Gastroesophageal sphincter (tissue), 4 donors: ENCODE measurements at regions not wholly inside any gene's neighbourhood (a gene's known extent, or its start where the extent isn't known, plus 50 kb on each side); places are given as distances from the start of the nearest gene placed in this dataset.

Experiments used
- ATAC-seq: fragments of 150-250 bp; one replicate; pipeline ENCODE4 v1.9.1; 2016; ENCODE audit warnings: mild to moderate bottlenecking, moderate library complexity
- H3K27ac ChIP-seq, 4 donors: fragments of 200-600 bp; sonication (generic) in 3 of 4; 1 replicate in 3 of 4; 2 replicates in 1 of 4; pipeline ENCODE4 v1.5.1; 2016 to 2019
- H3K27me3 ChIP-seq: fragments of 200-600 bp; sonication (generic); one replicate; pipeline ENCODE4 v1.5.1; 2019
- H3K36me3 ChIP-seq, 2 donors: fragments of 200-600 bp; sonication (generic); one replicate each; pipeline ENCODE4 v1.5.1; 2019; ENCODE audit warnings: control low read depth in 1 of 2
- H3K4me1 ChIP-seq, 3 donors: fragments of 200-600 bp; sonication (generic); 1 replicate in 2 of 3; 2 replicates in 1 of 3; pipeline ENCODE4 v1.5.1; 2016 to 2019; ENCODE audit warnings: control low read depth in 2 of 3
- H3K4me3 ChIP-seq, 2 donors: fragments of 200-600 bp; sonication (generic); one replicate each; pipeline ENCODE4 v1.5.1; 2019; ENCODE audit warnings: mild to moderate bottlenecking in 1 of 2, moderate library complexity in 1 of 2
- H3K9me3 ChIP-seq, 3 donors: fragments of 200-600 bp; sonication (generic); one replicate each; pipeline ENCODE4 v1.5.1; 2017 to 2019; ENCODE audit warnings: control low read depth in 2 of 3
- EP300 ChIP-seq: sonication (generic); formaldehyde crosslinking; IDR thresholded peaks from one replicate; pipeline ENCODE4 v1.6.1; 2017; ENCODE audit warnings: antibody characterized with exemption, mild to moderate bottlenecking
- POLR2A ChIP-seq, 2 donors: fragments of 450-650 bp; IDR thresholded peaks; one replicate each; pipeline ENCODE4 v1.6.1; 2017; ENCODE audit warnings: antibody characterized with exemption in 2 of 2, mild to moderate bottlenecking in 2 of 2, moderate library complexity in 1 of 2
- POLR2AphosphoS5 ChIP-seq: sonication (generic); formaldehyde crosslinking; IDR thresholded peaks from one replicate; pipeline ENCODE4 v1.6.1; 2017; ENCODE audit warnings: antibody characterized with exemption
- WGBS, 2 donors: methylation state at CpG; one replicate each; pipeline ENCODE4 v1.1.5; 2018; ENCODE audit warnings: low coverage in 1 of 2; 5-methylcytosine and 5-hydroxymethylcytosine counted together
- TF ChIP-seq, protein P1 (sequence below), 4 experiments: fragments of 200-600 bp in 2 of 4; fragments of 450-650 bp in 2 of 4; sonication (generic) in 1 of 4; IDR thresholded peaks; one replicate each; pipeline ENCODE4 v1.5.1; 2017 to 2019; ENCODE audit warnings: antibody characterized with exemption in 4 of 4, mild to moderate bottlenecking in 2 of 4, moderate library complexity in 2 of 4

- 47 to 50% methylated on average over 5 to 6 of the region's 6 CpGs for WGBS, 2 donors
- H3K27ac ChIP-seq, result peak overlapping the region in 3 of 4 donors; percentile 18 to 51 (median 23)
These were observed 60.8 kb upstream of the PDE3B start for GRCh38 chr11:14582793-14583192.

DNA sequence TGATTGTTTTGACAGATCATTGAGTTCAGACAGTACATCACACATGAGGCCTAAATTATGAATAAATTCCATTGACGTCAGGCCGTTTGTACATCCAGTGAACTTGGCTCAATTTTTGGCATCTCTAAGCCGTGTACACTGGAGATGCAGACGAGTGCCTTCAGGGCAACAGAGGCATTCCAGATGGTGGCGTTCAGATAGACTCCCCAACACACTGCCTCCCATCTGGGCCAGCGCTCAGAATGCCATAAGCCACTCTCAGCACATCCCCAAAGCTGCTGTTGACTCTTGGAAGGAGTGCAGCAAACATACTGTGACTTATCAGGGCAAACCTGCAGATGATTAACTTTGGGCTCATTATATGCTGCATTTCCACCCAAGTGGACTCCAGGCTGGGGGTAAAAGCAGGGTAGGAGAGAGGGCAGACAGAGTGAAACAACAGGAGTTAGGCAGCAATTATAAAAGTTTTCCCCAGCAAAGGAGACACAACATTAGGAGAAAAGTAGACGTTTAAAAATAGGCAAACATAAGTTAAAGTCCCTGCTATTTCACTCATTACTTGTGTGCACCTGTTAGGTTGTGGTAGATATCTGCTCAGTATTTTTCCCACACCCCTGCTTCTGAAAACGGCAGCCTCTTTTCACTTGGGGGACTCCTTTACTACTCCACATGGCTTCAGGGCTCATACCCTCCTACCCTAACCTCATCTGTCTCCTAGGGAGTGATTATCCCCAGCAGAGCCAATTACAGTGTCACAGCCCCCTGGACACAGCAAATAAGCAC is 60.2 kb upstream of the PDE3B start:
- Histone ChIP-seq H3K9me3 (no peaks in the 10 kb centered on the region), H3K27ac (peak overlapping the region in 3 of 4 donors; percentile 23 to 53 (median 51)), H3K27me3 (no peaks in the 10 kb centered on the region), H3K36me3 (no peaks in the 10 kb centered on the region), H3K4me3 (no peak overlapping the region), H3K4me1 (peaks cover 0 to 4% (median 0%) of the 10 kb centered on the region in 3 donors)
- peak; percentile 37 for ATAC-seq
- no peak for TF ChIP-seq EP300
- TF ChIP-seq POLR2A (IDR thresholded peaks at IDR 0.05), result no peak
- TF ChIP-seq, protein P1, sequence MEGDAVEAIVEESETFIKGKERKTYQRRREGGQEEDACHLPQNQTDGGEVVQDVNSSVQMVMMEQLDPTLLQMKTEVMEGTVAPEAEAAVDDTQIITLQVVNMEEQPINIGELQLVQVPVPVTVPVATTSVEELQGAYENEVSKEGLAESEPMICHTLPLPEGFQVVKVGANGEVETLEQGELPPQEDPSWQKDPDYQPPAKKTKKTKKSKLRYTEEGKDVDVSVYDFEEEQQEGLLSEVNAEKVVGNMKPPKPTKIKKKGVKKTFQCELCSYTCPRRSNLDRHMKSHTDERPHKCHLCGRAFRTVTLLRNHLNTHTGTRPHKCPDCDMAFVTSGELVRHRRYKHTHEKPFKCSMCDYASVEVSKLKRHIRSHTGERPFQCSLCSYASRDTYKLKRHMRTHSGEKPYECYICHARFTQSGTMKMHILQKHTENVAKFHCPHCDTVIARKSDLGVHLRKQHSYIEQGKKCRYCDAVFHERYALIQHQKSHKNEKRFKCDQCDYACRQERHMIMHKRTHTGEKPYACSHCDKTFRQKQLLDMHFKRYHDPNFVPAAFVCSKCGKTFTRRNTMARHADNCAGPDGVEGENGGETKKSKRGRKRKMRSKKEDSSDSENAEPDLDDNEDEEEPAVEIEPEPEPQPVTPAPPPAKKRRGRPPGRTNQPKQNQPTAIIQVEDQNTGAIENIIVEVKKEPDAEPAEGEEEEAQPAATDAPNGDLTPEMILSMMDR (IDR thresholded peaks at IDR 0.05), result no peak
- no peak for TF ChIP-seq POLR2AphosphoS5
- 42 to 54% methylated on average over 5 to 8 of the region's 8 CpGs for WGBS, 2 donors

More at GRCh38 chr11:14582793-14583192, 60.8 kb upstream of the PDE3B start:
- H3K4me3 ChIP-seq, result no peak overlapping the region
- no peaks in the 10 kb centered on the region for H3K9me3 ChIP-seq
- TF ChIP-seq POLR2AphosphoS5 (no peak), POLR2A (IDR thresholded peaks at IDR 0.05) (no peak), EP300 (no peak)
- TF ChIP-seq, protein P1 (IDR thresholded peaks at IDR 0.05), result no peak
- H3K4me1 ChIP-seq, result peaks cover 0 to 7% (median 0%) of the 10 kb centered on the region in 3 donors
- no peak for ATAC-seq
- no peaks in the 10 kb centered on the region for H3K27me3 ChIP-seq
- H3K36me3 ChIP-seq, result no peaks in the 10 kb centered on the region

GRCh38 chr11:14584035-14584363 is 59.6 kb upstream of the PDE3B start:
- H3K4me3 ChIP-seq, result no peak overlapping the region
- no peaks in the 10 kb centered on the region for H3K4me1 ChIP-seq
- 88 to 100% methylated on average over 3 of the region's 3 CpGs for WGBS, 2 donors
- H3K27ac ChIP-seq, result peak overlapping the region in 2 of 4 donors; percentile 51 to 53
- no peak for ATAC-seq
- TF ChIP-seq POLR2AphosphoS5, result no peak
- TF ChIP-seq, protein P1 (IDR thresholded peaks at IDR 0.05), result no peak
- no peaks in the 10 kb centered on the region for H3K36me3 ChIP-seq
- H3K9me3 ChIP-seq, result no peaks in the 10 kb centered on the region
- no peaks in the 10 kb centered on the region for H3K27me3 ChIP-seq

- no peaks in the 10 kb centered on the region for H3K27me3 ChIP-seq
- peak overlapping the region in 1 of 4 donors; percentile 51 for H3K27ac ChIP-seq
- WGBS, 2 donors, result 72 to 90% methylated on average over 1 to 2 of the region's 2 CpGs
- no peaks in the 10 kb centered on the region for H3K36me3 ChIP-seq
- H3K4me3 ChIP-seq, result no peak overlapping the region
- TF ChIP-seq POLR2A (IDR thresholded peaks at IDR 0.05), result no peak
- no peak for TF ChIP-seq EP300
- no peaks in the 10 kb centered on the region for H3K9me3 ChIP-seq
- no peaks in the 10 kb centered on the region for H3K4me1 ChIP-seq
- ATAC-seq, result no peak
These were observed 59.0 kb upstream of the PDE3B start for GRCh38 chr11:14584595-14584994.

DNA sequence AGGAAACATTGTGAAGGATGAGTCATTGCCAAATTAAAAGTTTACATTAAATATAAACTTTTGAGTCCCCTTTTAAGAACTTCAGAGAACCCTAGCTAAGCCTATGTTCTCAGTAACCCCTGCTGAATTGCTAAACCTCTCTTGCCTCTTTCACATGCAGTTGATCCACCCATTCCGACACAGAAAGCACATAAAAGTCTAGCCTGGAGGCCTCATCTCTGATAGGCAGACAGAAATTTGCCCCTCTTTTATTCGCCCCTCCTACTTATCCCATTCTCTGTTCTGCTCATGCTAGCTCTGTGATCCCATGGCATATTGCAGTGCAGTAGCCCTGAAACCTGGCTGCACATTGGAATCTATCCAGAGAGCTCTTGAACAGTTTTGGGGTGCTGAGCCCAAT is 58.2 kb upstream of the PDE3B start:
- H3K27me3 ChIP-seq, result no peaks in the 10 kb centered on the region
- H3K9me3 ChIP-seq, result no peaks in the 10 kb centered on the region
- no peak overlapping the region for H3K4me3 ChIP-seq
- TF ChIP-seq POLR2AphosphoS5 (no peak), POLR2A (IDR thresholded peaks at IDR 0.05) (no peak), EP300 (no peak)
- TF ChIP-seq, protein P1 (IDR thresholded peaks at IDR 0.05), result no peak
- H3K36me3 ChIP-seq, result no peaks in the 10 kb centered on the region
- no peaks in the 10 kb centered on the region for H3K4me1 ChIP-seq
- no peak overlapping the region for H3K27ac ChIP-seq
- WGBS, 2 donors, result 69 to 82% methylated on average over 2 of the region's 2 CpGs
- no peak for ATAC-seq
